Fibroblast of lung (primary cell): ENCODE measurements at regions not wholly inside any gene's neighbourhood (a gene's known extent, or its start where the extent isn't known, plus 50 kb on each side); places are given as distances from the start of the nearest gene placed in this dataset.

Experiments used
- CTCF ChIP-seq, 2 donors: IDR thresholded peaks in 1 of 2; conservative IDR thresholded peaks in 1 of 2; 1 replicate in 1 of 2; 2 replicates in 1 of 2; pipeline ENCODE4 v1.5.1; 2011 to 2012; ENCODE audit warnings: low read length in 2 of 2, control low read depth in 1 of 2, inconsistent platforms in 1 of 2, low read depth in 1 of 2, mild to moderate bottlenecking in 1 of 2
- EZH2 ChIP-seq: IDR thresholded peaks from 2 replicates; pipeline ENCODE4 v1.5.1; 2012; ENCODE audit warnings: low read length, control low read depth, mild to moderate bottlenecking; ENCODE audit errors: missing control alignments

GRCh38 chr3:118067439-118067838 lies 967.2 kb downstream of the IGSF11 start:
- TF ChIP-seq EZH2 (no peak), CTCF (conservative IDR thresholded peaks at IDR 0.05 in 1 of 2, IDR thresholded peaks at IDR 0.05 in 1 of 2; ENCODE audit: low read depth in 1 of 2, low read length in 2 of 2) (no peak)
